Liver (tissue), 8 donors: ENCODE measurements at regions not wholly inside any gene's neighbourhood (a gene's known extent, or its start where the extent isn't known, plus 50 kb on each side); places are given as distances from the start of the nearest gene placed in this dataset.

Source experiments
- DNase-seq: peaks from one replicate; pipeline ENCODE4 v3.0.0-alpha.2; 2017; ENCODE audit warnings: low spot score
- H3K27ac ChIP-seq, 2 donors: one replicate each; pipeline ENCODE4 v1.7.0; 2013; ENCODE audit warnings: inconsistent platforms in 2 of 2, low read length in 2 of 2, control low read depth in 1 of 2, low read depth in 1 of 2, mild to moderate bottlenecking in 1 of 2
- H3K27me3 ChIP-seq, 4 donors: one replicate each; pipeline versions ENCODE4 v1.6.1 to v1.7.0; 2013; ENCODE audit warnings: low read length in 3 of 4, inconsistent platforms in 1 of 4, mild to moderate bottlenecking in 1 of 4, moderate library complexity in 1 of 4; ENCODE audit not compliant: control insufficient read depth in 4 of 4, insufficient read depth in 4 of 4
- H3K36me3 ChIP-seq, 4 donors: one replicate each; pipeline versions ENCODE4 v1.6.1 to v1.7.0; 2013; ENCODE audit warnings: low read length in 3 of 4, mild to moderate bottlenecking in 3 of 4, low read depth in 1 of 4, moderate library complexity in 1 of 4; ENCODE audit not compliant: control insufficient read depth in 4 of 4, insufficient read depth in 3 of 4
- H3K4me1 ChIP-seq, 4 donors: one replicate each; pipeline versions ENCODE4 v1.6.1 to v1.7.0; 2013; ENCODE audit warnings: low read length in 3 of 4, mild to moderate bottlenecking in 3 of 4, moderate library complexity in 1 of 4; ENCODE audit not compliant: control insufficient read depth in 4 of 4, insufficient read depth in 4 of 4
- H3K4me3 ChIP-seq, 3 donors: one replicate each; pipeline versions ENCODE4 v1.6.1 to v1.7.0; 2013; ENCODE audit warnings: low read length in 3 of 3, control low read depth in 1 of 3, low read depth in 1 of 3, mild to moderate bottlenecking in 1 of 3
- H3K9ac ChIP-seq, 2 donors: one replicate each; pipeline ENCODE4 v1.7.0; 2013; ENCODE audit warnings: low read length in 2 of 2, mild to moderate bottlenecking in 2 of 2, moderate library complexity in 2 of 2, control low read depth in 1 of 2, low read depth in 1 of 2
- H3K9me3 ChIP-seq, 4 donors: one replicate each; pipeline versions ENCODE4 v1.6.1 to v1.7.0; 2013; ENCODE audit warnings: low read length in 3 of 4; ENCODE audit not compliant: control insufficient read depth in 4 of 4
- CTCF ChIP-seq: fragments of 150-350 bp; IDR thresholded peaks from 2 replicates; pipeline ENCODE4 v1.5.1; 2017; ENCODE audit warnings: improper control_type of control experiment, low read depth, low read length; ENCODE audit not compliant: missing input control
- EGR1 ChIP-seq, 2 donors: IDR thresholded peaks; 2 replicates each; pipeline ENCODE4 v1.6.1; 2016 to 2018; ENCODE audit warnings: antibody characterized with exemption in 2 of 2, low read depth in 2 of 2
- FOXA1 ChIP-seq: IDR thresholded peaks from 2 replicates; pipeline ENCODE4 v1.6.1; 2016; ENCODE audit warnings: antibody characterized with exemption
- FOXA2 ChIP-seq: IDR thresholded peaks from 2 replicates; pipeline ENCODE4 v1.6.1; 2016; ENCODE audit warnings: antibody characterized with exemption
- GABPA ChIP-seq, 2 donors: IDR thresholded peaks in 1 of 2; conservative IDR thresholded peaks in 1 of 2; 2 replicates each; pipeline ENCODE4 v1.6.1; 2016; ENCODE audit warnings: antibody characterized with exemption in 2 of 2, mild to moderate bottlenecking in 1 of 2, moderate library complexity in 1 of 2
- HNF4G ChIP-seq: IDR thresholded peaks from 2 replicates; pipeline ENCODE4 v1.6.1; 2016; ENCODE audit warnings: antibody characterized with exemption
- JUND ChIP-seq, 2 donors: IDR thresholded peaks; 2 replicates each; pipeline ENCODE4 v1.6.1; 2016; ENCODE audit warnings: antibody characterized with exemption in 2 of 2
- MAX ChIP-seq: IDR thresholded peaks from 2 replicates; pipeline ENCODE4 v1.6.1; 2016; ENCODE audit warnings: antibody characterized with exemption
- NR2F2 ChIP-seq: IDR thresholded peaks from 2 replicates; pipeline ENCODE4 v1.6.1; 2016; ENCODE audit warnings: antibody characterized with exemption
- RAD21 ChIP-seq, 2 donors: IDR thresholded peaks; 2 replicates each; pipeline ENCODE4 v1.6.1; 2016; ENCODE audit warnings: antibody characterized with exemption in 2 of 2, mild to moderate bottlenecking in 2 of 2
- REST ChIP-seq: IDR thresholded peaks from 2 replicates; pipeline ENCODE4 v1.6.1; 2016; ENCODE audit warnings: antibody characterized with exemption, mild to moderate bottlenecking
- SP1 ChIP-seq: IDR thresholded peaks from 2 replicates; pipeline ENCODE4 v1.6.1; 2018; ENCODE audit warnings: antibody characterized with exemption, mild to moderate bottlenecking
- TAF1 ChIP-seq: conservative IDR thresholded peaks from 2 replicates; pipeline ENCODE4 v1.6.1; 2016; ENCODE audit warnings: antibody characterized with exemption, mild to moderate bottlenecking
- YY1 ChIP-seq: IDR thresholded peaks from 2 replicates; pipeline ENCODE4 v1.6.1; 2016; ENCODE audit warnings: antibody characterized with exemption, mild to moderate bottlenecking
- ZBTB33 ChIP-seq: IDR thresholded peaks from 2 replicates; pipeline ENCODE4 v1.6.1; 2016; ENCODE audit warnings: antibody characterized with exemption
- WGBS: extraction: QIAGEN DNeasy Blood & Tissue Kit; methylation state at CpG from one replicate; pipeline ENCODE4 v1.1.7; 2013; 5-methylcytosine and 5-hydroxymethylcytosine counted together
- donor health status: healthy.
- donor health status: healthy.
- donor health status: healthy.
- donor health status: healthy.
- donor health status: healthy.

- TF ChIP-seq REST (no peak), CTCF (no peak), HNF4G (no peak), SP1 (no peak), FOXA1 (no peak)
Observed at GRCh38 chr11:95375451-95375850, 144.4 kb upstream of the SESN3 start (continued).

- Histone ChIP-seq H3K4me1 (no peaks in the 10 kb centered on the region), H3K36me3 (no peaks in the 10 kb centered on the region), H3K27ac (no peak overlapping the region), H3K4me3 (no peak overlapping the region), H3K9me3 (no peaks in the 10 kb centered on the region), H3K27me3 (no peaks in the 10 kb centered on the region), H3K9ac (no peak overlapping the region)
- DNase-seq, result no peak
- TF ChIP-seq HNF4G, result no peak
- TF ChIP-seq GABPA (IDR thresholded peaks at IDR 0.05 in 1 of 2, conservative IDR thresholded peaks at IDR 0.05 in 1 of 2), result no peak
- TF ChIP-seq NR2F2, result no peak
- no peak for TF ChIP-seq JUND (IDR thresholded peaks at IDR 0.05)
- TF ChIP-seq FOXA2, result no peak
- WGBS, result 85% methylated on average over 4 of the region's 4 CpGs
Observed at GRCh38 chr11:95374105-95374504, 143.1 kb upstream of the SESN3 start.

GRCh38 chr11:95373241-95373640 lies 142.2 kb upstream of the SESN3 start:
- no peak for DNase-seq
- H3K9me3 ChIP-seq, result no peaks in the 10 kb centered on the region
- no peak overlapping the region for H3K9ac ChIP-seq
- H3K4me3 ChIP-seq, result no peak overlapping the region
- no peaks in the 10 kb centered on the region for H3K4me1 ChIP-seq
- no peaks in the 10 kb centered on the region for H3K36me3 ChIP-seq
- WGBS, result 95% methylated on average over 1 of the region's 1 CpG
- H3K27me3 ChIP-seq, result no peaks in the 10 kb centered on the region
- TF ChIP-seq HNF4G (no peak), EGR1 (IDR thresholded peaks at IDR 0.05; ENCODE audit: low read depth in 2 of 2) (no peak), SP1 (no peak), ZBTB33 (no peak), TAF1 (no peak), GABPA (IDR thresholded peaks at IDR 0.05 in 1 of 2, conservative IDR thresholded peaks at IDR 0.05 in 1 of 2) (no peak), YY1 (no peak), NR2F2 (no peak), FOXA1 (no peak), REST (no peak), CTCF (no peak), MAX (no peak), RAD21 (IDR thresholded peaks at IDR 0.05) (no peak)
- no peak overlapping the region for H3K27ac ChIP-seq
